22Rv1 (cell line): ENCODE measurements at regions not wholly inside any gene's neighbourhood (a gene's known extent, or its start where the extent isn't known, plus 50 kb on each side); places are given as distances from the start of the nearest gene placed in this dataset.

ENCODE experiments used
- ZFX ChIP-seq: fragments of 450-650 bp; IDR thresholded peaks from 2 replicates; pipeline ENCODE4 v1.6.1; 2017; ENCODE audit warnings: antibody characterized with exemption, borderline replicate concordance
- TF ChIP-seq, protein P1 (sequence below): fragments of 450-650 bp; IDR thresholded peaks from 2 replicates; pipeline ENCODE4 v1.5.1; 2017; ENCODE audit warnings: mild to moderate bottlenecking

DNA sequence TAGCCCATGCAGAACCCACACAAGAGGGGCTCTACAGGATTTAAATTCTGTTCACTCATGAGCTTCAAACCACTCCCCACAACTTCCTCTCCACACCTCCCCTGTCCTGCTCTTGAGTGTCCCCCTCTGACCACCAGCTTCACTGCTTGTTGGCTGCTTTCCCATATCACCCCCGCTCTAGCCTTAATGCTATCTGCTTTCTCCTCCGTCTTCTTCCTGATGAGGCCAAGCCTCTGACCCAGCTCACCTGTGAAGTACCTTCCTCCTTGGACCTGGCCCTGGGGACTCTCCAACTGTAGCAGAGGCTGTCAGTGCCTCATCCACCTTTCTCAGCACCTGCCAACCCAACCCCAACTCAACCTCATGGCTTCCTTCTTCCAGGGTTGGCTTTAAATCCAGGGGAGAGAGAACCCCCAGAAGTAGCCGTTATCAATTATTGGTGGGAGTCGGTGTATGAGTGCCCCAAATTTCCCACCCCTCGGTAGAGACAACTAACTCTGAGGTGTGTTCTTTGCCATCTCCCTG, 174.8 kb downstream of the MINAR1 start:
- TF ChIP-seq, protein P1, sequence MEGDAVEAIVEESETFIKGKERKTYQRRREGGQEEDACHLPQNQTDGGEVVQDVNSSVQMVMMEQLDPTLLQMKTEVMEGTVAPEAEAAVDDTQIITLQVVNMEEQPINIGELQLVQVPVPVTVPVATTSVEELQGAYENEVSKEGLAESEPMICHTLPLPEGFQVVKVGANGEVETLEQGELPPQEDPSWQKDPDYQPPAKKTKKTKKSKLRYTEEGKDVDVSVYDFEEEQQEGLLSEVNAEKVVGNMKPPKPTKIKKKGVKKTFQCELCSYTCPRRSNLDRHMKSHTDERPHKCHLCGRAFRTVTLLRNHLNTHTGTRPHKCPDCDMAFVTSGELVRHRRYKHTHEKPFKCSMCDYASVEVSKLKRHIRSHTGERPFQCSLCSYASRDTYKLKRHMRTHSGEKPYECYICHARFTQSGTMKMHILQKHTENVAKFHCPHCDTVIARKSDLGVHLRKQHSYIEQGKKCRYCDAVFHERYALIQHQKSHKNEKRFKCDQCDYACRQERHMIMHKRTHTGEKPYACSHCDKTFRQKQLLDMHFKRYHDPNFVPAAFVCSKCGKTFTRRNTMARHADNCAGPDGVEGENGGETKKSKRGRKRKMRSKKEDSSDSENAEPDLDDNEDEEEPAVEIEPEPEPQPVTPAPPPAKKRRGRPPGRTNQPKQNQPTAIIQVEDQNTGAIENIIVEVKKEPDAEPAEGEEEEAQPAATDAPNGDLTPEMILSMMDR = no peak
- no peak for TF ChIP-seq ZFX
